IMR-90 (cell line): ENCODE measurements at regions not wholly inside any gene's neighbourhood (a gene's known extent, or its start where the extent isn't known, plus 50 kb on each side); places are given as distances from the start of the nearest gene placed in this dataset.

ENCODE experiments used
- ATAC-seq: fragments of 200-7000 bp; cut with Tn5 transposase; 2 replicates; pipeline ENCODE4 v1.9.1; 2020; ENCODE audit warnings: low read depth, mild to moderate bottlenecking, moderate library complexity
- BruUV-seq: library from RNA; stranded (reverse); fragments of 400-500 nt; replicated peaks from 2 replicates; lab custom pipeline; 2021; lab: Mats Ljungman, UMichigan
- CTCF ChIA-PET: fragments of 300-600 bp; formaldehyde crosslinking; extraction: SDS; loops from one replicate; lab custom pipeline; 2021; ENCODE audit warnings: antibody characterized with exemption; lab: Yijun Ruan, JAX
- POLR2A ChIA-PET: fragments of 300-600 bp; sonication (Branson Sonifier 250); formaldehyde crosslinking; loops from one replicate; lab custom pipeline; 2022; ENCODE audit warnings: antibody characterized with exemption; ENCODE audit not compliant: unreplicated experiment; lab: Charles Lee
- DNase-seq: peaks from one replicate; pipeline ENCODE4 v3.0.0; 2013
- H2AFZ ChIP-seq: replicated peaks from 2 replicates; pipeline ENCODE3; 2013; ENCODE audit warnings: low read length, mild to moderate bottlenecking; ENCODE audit not compliant: poor library complexity
- H2AK5ac ChIP-seq: 2 replicates; pipeline ENCODE4 v1.6.1; 2013; ENCODE audit warnings: low read depth, low read length, inconsistent platforms
- H2AK9ac ChIP-seq: replicated peaks from 2 replicates; pipeline ENCODE3; 2013; ENCODE audit warnings: mild to moderate bottlenecking, low read depth, low read length, moderate library complexity; ENCODE audit not compliant: poor library complexity
- H2BK120ac ChIP-seq: 2 replicates; pipeline ENCODE4 v1.6.1; 2013; ENCODE audit warnings: low read depth, low read length, inconsistent platforms
- H2BK15ac ChIP-seq: 3 replicates; pipeline ENCODE4 v1.6.1; 2013; ENCODE audit warnings: low read depth, low read length, inconsistent platforms
- H2BK20ac ChIP-seq: 2 replicates; pipeline ENCODE4 v1.6.1; 2013; ENCODE audit warnings: low read depth, mild to moderate bottlenecking, inconsistent platforms, low read length, moderate library complexity
- H2BK5ac ChIP-seq: 2 replicates; pipeline ENCODE4 v1.6.1; 2013; ENCODE audit warnings: mild to moderate bottlenecking, low read depth, low read length, inconsistent platforms; ENCODE audit not compliant: poor library complexity, severe bottlenecking
- H3K14ac ChIP-seq: replicated peaks from 2 replicates; pipeline ENCODE4 v1.6.1; 2013; ENCODE audit warnings: low read depth, low read length, inconsistent platforms
- H3K18ac ChIP-seq: 2 replicates; pipeline ENCODE4 v1.6.1; 2013; ENCODE audit warnings: low read depth, low read length, control low read depth
- H3K23ac ChIP-seq: 2 replicates; pipeline ENCODE4 v1.6.1; 2013; ENCODE audit warnings: low read depth, low read length, inconsistent platforms
- H3K27ac ChIP-seq: 2 replicates; pipeline ENCODE4 v1.5.1; 2013; ENCODE audit warnings: mild to moderate bottlenecking, control low read depth, low read length; ENCODE audit not compliant: insufficient read depth
- H3K27me3 ChIP-seq: 2 replicates; pipeline ENCODE4 v1.6.1; 2013; ENCODE audit warnings: low read length; ENCODE audit not compliant: control insufficient read depth, insufficient read depth
- H3K36me3 ChIP-seq: 2 replicates; pipeline ENCODE4 v1.6.1; 2013; ENCODE audit warnings: low read length, mixed read lengths; ENCODE audit not compliant: control insufficient read depth, insufficient read depth
- H3K4ac ChIP-seq: 2 replicates; pipeline ENCODE4 v1.6.1; 2013; ENCODE audit warnings: low read depth, low read length, inconsistent platforms
- H3K4me1 ChIP-seq: 2 replicates; pipeline ENCODE4 v1.6.1; 2013; ENCODE audit warnings: low read length, mixed read lengths; ENCODE audit not compliant: control insufficient read depth, insufficient read depth
- H3K4me2 ChIP-seq: 2 replicates; pipeline ENCODE4 v1.6.1; 2013; ENCODE audit warnings: low read depth, mild to moderate bottlenecking, control low read depth, low read length, moderate library complexity
- H3K4me3 ChIP-seq: 2 replicates; pipeline ENCODE4 v1.5.1; 2013; ENCODE audit warnings: low read depth, mild to moderate bottlenecking, control low read depth, low read length, moderate library complexity; ENCODE audit not compliant: insufficient read depth
- H3K56ac ChIP-seq: 2 replicates; pipeline ENCODE4 v1.6.1; 2013; ENCODE audit warnings: low read length, inconsistent platforms; ENCODE audit not compliant: insufficient read depth; ENCODE audit errors: extremely low read depth
- H3K79me1 ChIP-seq, 2 experiments: 2 replicates each; pipeline ENCODE4 v1.6.1; 2013; ENCODE audit warnings: low read length in 2 of 2, inconsistent platforms in 1 of 2, low read depth in 1 of 2
- H3K9ac ChIP-seq: 2 replicates; pipeline ENCODE4 v1.6.1; 2013; ENCODE audit warnings: low read depth, low read length, control low read depth
- H3K9me1 ChIP-seq: 2 replicates; pipeline ENCODE4 v1.6.1; 2013; ENCODE audit warnings: low read length, inconsistent platforms; ENCODE audit not compliant: insufficient read depth
- H3K9me3 ChIP-seq: 2 replicates; pipeline ENCODE4 v1.6.1; 2013; ENCODE audit warnings: low read length; ENCODE audit not compliant: control insufficient read depth, insufficient read depth
- H4K20me1 ChIP-seq: 2 replicates; pipeline ENCODE4 v1.6.1; 2013; ENCODE audit warnings: low read length, inconsistent platforms; ENCODE audit not compliant: insufficient read depth
- H4K5ac ChIP-seq: 2 replicates; pipeline ENCODE4 v1.6.1; 2013; ENCODE audit warnings: mild to moderate bottlenecking, low read depth, low read length, control low read depth
- H4K8ac ChIP-seq, 2 experiments: 2 replicates each; pipeline ENCODE4 v1.6.1; 2013; ENCODE audit warnings: low read depth in 2 of 2, low read length in 2 of 2, control low read depth in 1 of 2, inconsistent platforms in 1 of 2
- H4K91ac ChIP-seq: 2 replicates; pipeline ENCODE4 v1.6.1; 2013; ENCODE audit warnings: low read depth, low read length, inconsistent platforms; ENCODE audit not compliant: insufficient read depth
- BHLHE40 ChIP-seq: fragments of 150-350 bp; IDR thresholded peaks from 2 replicates; pipeline ENCODE4 v1.6.1; 2016; ENCODE audit warnings: mild to moderate bottlenecking, low read depth, low read length
- CHD1 ChIP-seq: IDR thresholded peaks from 2 replicates; pipeline ENCODE4 v1.6.1; 2012; ENCODE audit warnings: low read depth, low read length, improper control_type of control experiment
- CTCF ChIP-seq: conservative IDR thresholded peaks from 2 replicates; pipeline ENCODE4 v1.5.1; 2012; ENCODE audit warnings: mild to moderate bottlenecking, low read depth, low read length, improper control_type of control experiment
- ELK1 ChIP-seq: fragments of 150-350 bp; IDR thresholded peaks from 2 replicates; pipeline ENCODE4 v1.6.1; 2016; ENCODE audit warnings: low read depth, mild to moderate bottlenecking, low read length, moderate library complexity, borderline replicate concordance
- FOS ChIP-seq: fragments of 150-350 bp; IDR thresholded peaks from 2 replicates; pipeline ENCODE4 v1.6.1; 2016; ENCODE audit warnings: low read depth, low read length
- MAFK ChIP-seq: IDR thresholded peaks from 2 replicates; pipeline ENCODE4 v1.6.1; 2012; ENCODE audit warnings: low read depth, low read length, improper control_type of control experiment
- MAZ ChIP-seq: IDR thresholded peaks from 2 replicates; pipeline ENCODE4 v1.6.1; 2012; ENCODE audit warnings: low read depth, mild to moderate bottlenecking, low read length, improper control_type of control experiment, moderate library complexity, borderline replicate concordance
- MXI1 ChIP-seq: IDR thresholded peaks from 2 replicates; pipeline ENCODE4 v1.6.1; 2012; ENCODE audit warnings: low read depth, mild to moderate bottlenecking, low read length, moderate library complexity, borderline replicate concordance
- NFE2L2 ChIP-seq: fragments of 150-350 bp; IDR thresholded peaks from 2 replicates; pipeline ENCODE4 v1.6.1; 2016; ENCODE audit warnings: low read depth, mild to moderate bottlenecking, low read length
- POLR2A ChIP-seq: IDR thresholded peaks from 2 replicates; pipeline ENCODE4 v1.6.1; 2012; ENCODE audit warnings: mild to moderate bottlenecking, low read depth, low read length
- RAD21 ChIP-seq: IDR thresholded peaks from 2 replicates; pipeline ENCODE4 v1.6.1; 2012; ENCODE audit warnings: low read length, improper control_type of control experiment
- RCOR1 ChIP-seq: IDR thresholded peaks from 2 replicates; pipeline ENCODE4 v1.6.1; 2012; ENCODE audit warnings: mild to moderate bottlenecking, low read length, improper control_type of control experiment; ENCODE audit not compliant: insufficient replicate concordance
- RFX5 ChIP-seq: IDR thresholded peaks from 2 replicates; pipeline ENCODE4 v1.8.0; 2012; ENCODE audit warnings: low read depth, mild to moderate bottlenecking, low read length, moderate library complexity
- SMC3 ChIP-seq: fragments of 150-350 bp; IDR thresholded peaks from 2 replicates; pipeline ENCODE4 v1.6.1; 2016; ENCODE audit warnings: low read depth, mild to moderate bottlenecking, antibody characterized with exemption, low read length, moderate library complexity
- USF2 ChIP-seq: fragments of 150-350 bp; IDR thresholded peaks from 2 replicates; pipeline ENCODE4 v1.6.1; 2017; ENCODE audit warnings: mild to moderate bottlenecking, antibody characterized with exemption, low read length, low read depth
- WGBS, 2 experiments: methylation state at CpG; one replicate each; pipeline versions ENCODE4 v1.1.5 to v1.1.7; 2013; ENCODE audit warnings: missing lambda C conversion rate in 2 of 2; ENCODE audit not compliant: insufficient read length in 1 of 2; ENCODE audit errors: extremely low coverage in 2 of 2; 5-methylcytosine and 5-hydroxymethylcytosine counted together
- dilution Hi-C: fragments of 300-500 bp; cut with HindIII; formaldehyde crosslinking; loops from one replicate; pipeline ENCODE4 v1.14.3; 2018; ENCODE audit warnings: low sequenced_read_pairs; ENCODE audit not compliant: unreplicated experiment
- in situ Hi-C: fragments of 300-500 bp; cut with MboI; formaldehyde crosslinking; loops from 3 replicates; pipeline ENCODE4 v1.14.3; 2019; ENCODE audit warnings: low sequenced_read_pairs, inconsistent platforms, mixed read lengths
- intact Hi-C: fragments of 100-400 bp; cut with micrococcal nuclease; formaldehyde crosslinking; loops from 2 replicates; pipeline ENCODE4 v1.10.0; 2022

GRCh38 chr17:79295307-79295706, 220.7 kb downstream of the ENGASE start:
- Histone ChIP-seq H3K4ac (no peak overlapping the region), H2BK15ac (no peak overlapping the region), H3K27ac (no peak overlapping the region), H3K56ac (no peak overlapping the region), H3K4me1 (no peaks in the 10 kb centered on the region), H4K91ac (no peak overlapping the region), H4K8ac (no peak overlapping the region), H3K79me1 (no peaks in the 10 kb centered on the region), H4K5ac (no peak overlapping the region), H3K14ac (no peak overlapping the region), H2AK5ac (no peak overlapping the region), H2BK20ac (no peak overlapping the region), H2BK120ac (no peak overlapping the region), H3K36me3 (no peaks in the 10 kb centered on the region), H2BK5ac (no peak overlapping the region), H3K4me3 (no peak overlapping the region), H3K9me1 (no peaks in the 10 kb centered on the region), H2AK9ac (no peak overlapping the region), H3K9ac (no peak overlapping the region), H2AFZ (no peak overlapping the region), H3K4me2 (no peak overlapping the region), H3K27me3 (no peaks in the 10 kb centered on the region; the same call in none of the 2 replicates), H3K18ac (no peak overlapping the region), H3K23ac (no peak overlapping the region), H3K9me3 (no peaks in the 10 kb centered on the region), H4K20me1 (no peaks in the 10 kb centered on the region)
- ATAC-seq = no peak
- DNase-seq = no peak
- intact Hi-C loops = no loop called here
- no TSS peak for BruUV-seq
- no CpG with 5 or more reads among the region's 6 CpGs for WGBS, 2 experiments
- CTCF ChIA-PET = no interaction called here
- TF ChIP-seq CHD1 (no peak), MAZ (no peak), ELK1 (no peak), MAFK (no peak), SMC3 (no peak), RCOR1 (no peak), RAD21 (no peak), NFE2L2 (no peak), MXI1 (no peak), POLR2A (no peak), FOS (no peak), USF2 (no peak), RFX5 (no peak), CTCF (no peak), BHLHE40 (no peak)
- POLR2A ChIA-PET = no interaction called here
- in situ Hi-C loops = no loop called here
- dilution Hi-C loops = no loop called here
